Naive thymus-derived CD4-positive, alpha-beta T cell (primary cell): ENCODE measurements at regions not wholly inside any gene's neighbourhood (a gene's known extent, or its start where the extent isn't known, plus 50 kb on each side); places are given as distances from the start of the nearest gene placed in this dataset.

Source experiments
- ATAC-seq: fragments of 150-1000 bp; cut with Tn5 transposase; 2 replicates; pipeline ENCODE4 v1.10.0; 2021; ENCODE audit warnings: mild to moderate bottlenecking, moderate library complexity
- CTCF ChIA-PET: fragments of 350-600 bp; sonication (Branson Sonifier 250); formaldehyde crosslinking; loops from one replicate; lab custom pipeline; 2021; ENCODE audit warnings: antibody characterized with exemption; lab: Charles Lee
- POLR2A ChIA-PET: fragments of 350-600 bp; sonication (Branson Sonifier 250); formaldehyde crosslinking; loops from one replicate; lab custom pipeline; 2021; ENCODE audit warnings: antibody characterized with exemption, inconsistent platforms; lab: Charles Lee
- DNase-seq, 9 donors: peaks; one replicate each; pipeline versions ENCODE4 v3.0.0 to v3.0.0-alpha.2; 2020 to 2022; ENCODE audit warnings: mixed read lengths in 1 of 9
- H3K27ac ChIP-seq: one replicate; pipeline ENCODE4 v1.7.0; 2013; ENCODE audit warnings: mild to moderate bottlenecking, low read depth, low read length, moderate library complexity
- H3K27me3 ChIP-seq, 2 donors: one replicate each; pipeline ENCODE4 v1.7.0; 2013; ENCODE audit warnings: low read length in 2 of 2, mild to moderate bottlenecking in 2 of 2, moderate library complexity in 2 of 2; ENCODE audit not compliant: control insufficient read depth in 2 of 2, insufficient read depth in 2 of 2
- H3K36me3 ChIP-seq, 3 experiments: 1 replicate in 2 of 3; 2 replicates in 1 of 3; pipeline ENCODE4 v1.7.0; 2013; ENCODE audit warnings: low read length in 3 of 3, mild to moderate bottlenecking in 3 of 3, moderate library complexity in 1 of 3; ENCODE audit not compliant: insufficient read depth in 3 of 3, control insufficient read depth in 2 of 3
- H3K4me1 ChIP-seq, 2 donors: one replicate each; pipeline ENCODE4 v1.7.0; 2013; ENCODE audit warnings: low read length in 2 of 2, mild to moderate bottlenecking in 2 of 2, moderate library complexity in 1 of 2; ENCODE audit not compliant: control insufficient read depth in 2 of 2, insufficient read depth in 2 of 2
- H3K4me3 ChIP-seq: 2 replicates; pipeline ENCODE4 v1.7.0; 2013; ENCODE audit warnings: mild to moderate bottlenecking, low read length
- H3K9me3 ChIP-seq, 3 experiments: 1 replicate in 2 of 3; 2 replicates in 1 of 3; pipeline ENCODE4 v1.7.0; 2013; ENCODE audit warnings: low read length in 3 of 3; ENCODE audit not compliant: control insufficient read depth in 2 of 3
- H3K27ac Mint-ChIP-seq, 9 donors: one replicate each; pipeline ENCODE4 v1.8.0; 2020 to 2022; ENCODE audit warnings: mixed read lengths in 9 of 9, mild to moderate bottlenecking in 8 of 9, moderate library complexity in 5 of 9, inconsistent platforms in 2 of 9
- H3K27me3 Mint-ChIP-seq, 5 donors: one replicate each; pipeline ENCODE4 v1.8.0; 2021 to 2022; ENCODE audit warnings: mixed read lengths in 5 of 5, mild to moderate bottlenecking in 1 of 5
- H3K36me3 Mint-ChIP-seq, 5 donors: one replicate each; pipeline ENCODE4 v1.8.0; 2020 to 2022; ENCODE audit warnings: mixed read lengths in 5 of 5, mild to moderate bottlenecking in 3 of 5, inconsistent platforms in 1 of 5
- H3K4me1 Mint-ChIP-seq, 7 donors: one replicate each; pipeline ENCODE4 v1.8.0; 2020 to 2022; ENCODE audit warnings: mixed read lengths in 7 of 7, mild to moderate bottlenecking in 3 of 7, inconsistent platforms in 1 of 7
- H3K4me3 Mint-ChIP-seq, 10 donors: one replicate each; pipeline ENCODE4 v1.8.0; 2020 to 2022; ENCODE audit warnings: mild to moderate bottlenecking in 10 of 10, mixed read lengths in 10 of 10, moderate library complexity in 6 of 10, inconsistent platforms in 2 of 10
- H3K9me3 Mint-ChIP-seq, 11 donors: one replicate each; pipeline ENCODE4 v1.8.0; 2020 to 2022; ENCODE audit warnings: mixed read lengths in 11 of 11, mild to moderate bottlenecking in 4 of 11, inconsistent platforms in 1 of 11, moderate library complexity in 1 of 11
- intact Hi-C, 2 donors: fragments of 100-400 bp; cut with micrococcal nuclease; formaldehyde crosslinking; loops; one replicate each; pipeline ENCODE4 v1.15.1; 2023

DNA sequence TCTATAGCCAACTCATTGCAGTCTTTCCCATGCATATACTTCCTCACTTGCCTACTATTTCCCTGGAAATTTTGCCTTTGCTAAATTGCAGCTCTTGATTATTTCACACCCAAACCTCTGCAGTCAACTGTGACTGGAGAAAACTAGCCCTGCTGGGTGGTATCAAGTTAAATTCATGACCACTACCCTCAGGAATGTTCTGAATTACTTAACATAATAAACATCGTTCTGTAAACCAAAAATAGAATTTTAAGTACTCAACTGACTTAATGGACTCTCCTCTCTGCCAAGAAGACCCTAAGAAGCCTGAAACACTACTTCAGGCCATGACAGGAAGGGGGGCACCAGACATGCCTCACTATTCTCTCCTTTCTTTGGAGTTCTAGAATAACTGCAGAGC lies 1278.0 kb upstream of the GBE1 start:
- no peaks in the 10 kb centered on the region for H3K36me3 Mint-ChIP-seq
- no peak overlapping the region for H3K4me3 Mint-ChIP-seq
- Histone ChIP-seq H3K27me3 (no peaks in the 10 kb centered on the region), H3K9me3 (no peaks in the 10 kb centered on the region), H3K4me1 (no peaks in the 10 kb centered on the region), H3K4me3 (no peak overlapping the region), H3K36me3 (no peaks in the 10 kb centered on the region), H3K27ac (no peak overlapping the region)
- intact Hi-C loops, result no loop called here
- no peak for ATAC-seq
- no peak for DNase-seq
- POLR2A ChIA-PET, result no interaction called here
- CTCF ChIA-PET, result no interaction called here
- H3K4me1 Mint-ChIP-seq, result no peaks in the 10 kb centered on the region
- no peaks in the 10 kb centered on the region for H3K27me3 Mint-ChIP-seq
- H3K9me3 Mint-ChIP-seq, result peaks cover 0 to 12% (median 5%) of the 10 kb centered on the region in 11 donors
- no peak overlapping the region for H3K27ac Mint-ChIP-seq

GRCh38 chr3:83035704-83036010 lies 1274.2 kb upstream of the GBE1 start:
- POLR2A ChIA-PET, result no interaction called here
- Histone ChIP-seq H3K9me3 (no peaks in the 10 kb centered on the region), H3K27me3 (no peaks in the 10 kb centered on the region), H3K4me1 (no peaks in the 10 kb centered on the region), H3K27ac (no peak overlapping the region), H3K36me3 (no peaks in the 10 kb centered on the region), H3K4me3 (no peak overlapping the region)
- Mint-ChIP-seq H3K9me3 (peaks cover 0 to 12% (median 5%) of the 10 kb centered on the region in 11 donors), H3K36me3 (no peaks in the 10 kb centered on the region), H3K4me1 (peaks cover 0 to 2% (median 0%) of the 10 kb centered on the region in 7 donors), H3K27ac (no peak overlapping the region), H3K27me3 (no peaks in the 10 kb centered on the region), H3K4me3 (no peak overlapping the region)
- DNase-seq (no peak), ATAC-seq (no peak)
- intact Hi-C loops, result no loop called here
- CTCF ChIA-PET, result no interaction called here

GRCh38 chr3:83034806-83035703 lies 1273.6 kb upstream of the GBE1 start:
- no peak overlapping the region for H3K4me3 ChIP-seq
- intact Hi-C loops, result no loop called here
- ChIA-PET POLR2A (no interaction called here), CTCF (no interaction called here)
- H3K27ac ChIP-seq, result no peak overlapping the region
- DNase-seq (no peak), ATAC-seq (no peak)
- no peaks in the 10 kb centered on the region for H3K4me1 ChIP-seq
- Mint-ChIP-seq H3K27ac (no peak overlapping the region), H3K27me3 (no peaks in the 10 kb centered on the region), H3K4me3 (no peak overlapping the region), H3K36me3 (no peaks in the 10 kb centered on the region), H3K9me3 (peaks cover 0 to 12% (median 5%) of the 10 kb centered on the region in 11 donors), H3K4me1 (peaks cover 0 to 2% (median 0%) of the 10 kb centered on the region in 7 donors)
- no peaks in the 10 kb centered on the region for H3K27me3 ChIP-seq
- H3K9me3 ChIP-seq, result no peaks in the 10 kb centered on the region
- no peaks in the 10 kb centered on the region for H3K36me3 ChIP-seq

- no peaks in the 10 kb centered on the region for H3K36me3 Mint-ChIP-seq
- ATAC-seq (no peak), DNase-seq (no peak)
- POLR2A ChIA-PET, result no interaction called here
- no peak overlapping the region for H3K27ac ChIP-seq
- peaks cover 0 to 2% (median 0%) of the 10 kb centered on the region in 7 donors for H3K4me1 Mint-ChIP-seq
- no peak overlapping the region for H3K4me3 Mint-ChIP-seq
- intact Hi-C loops, result no loop called here
- peaks cover 0 to 20% (median 4%) of the 10 kb centered on the region in 11 donors for H3K9me3 Mint-ChIP-seq
- H3K4me3 ChIP-seq, result no peak overlapping the region
- H3K9me3 ChIP-seq, result no peaks in the 10 kb centered on the region
- no peaks in the 10 kb centered on the region for H3K4me1 ChIP-seq
- no peaks in the 10 kb centered on the region for H3K27me3 ChIP-seq
- H3K27me3 Mint-ChIP-seq, result no peaks in the 10 kb centered on the region
- CTCF ChIA-PET, result no interaction called here
- no peaks in the 10 kb centered on the region for H3K36me3 ChIP-seq
- H3K27ac Mint-ChIP-seq, result no peak overlapping the region
These were observed 1271.7 kb upstream of the GBE1 start for GRCh38 chr3:83033133-83033532.

DNA sequence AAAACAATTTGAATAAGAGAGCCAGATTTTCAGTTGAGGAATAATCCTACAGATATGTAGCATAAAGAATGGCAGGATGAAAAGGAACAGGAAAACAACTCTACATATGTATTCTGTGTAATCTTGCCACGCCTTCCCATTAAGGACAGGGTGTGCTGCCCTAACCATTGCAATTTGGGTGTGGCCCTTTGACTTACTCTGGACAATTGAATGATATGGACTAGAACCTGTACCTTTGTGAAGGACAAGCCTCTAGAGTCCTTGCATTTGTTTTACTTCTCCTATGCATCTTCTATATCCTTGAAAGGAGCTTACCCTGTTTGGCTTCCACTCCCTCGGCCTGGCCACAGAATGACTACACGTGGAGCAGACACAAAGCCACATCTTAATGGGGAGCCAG lies 1261.6 kb upstream of the GBE1 start:
- Mint-ChIP-seq H3K36me3 (no peaks in the 10 kb centered on the region), H3K27ac (no peak overlapping the region), H3K4me3 (no peak overlapping the region), H3K4me1 (no peaks in the 10 kb centered on the region), H3K27me3 (no peaks in the 10 kb centered on the region), H3K9me3 (peaks cover 0 to 10% (median 4%) of the 10 kb centered on the region in 11 donors)
- POLR2A ChIA-PET, result no interaction called here
- Histone ChIP-seq H3K4me1 (no peaks in the 10 kb centered on the region), H3K27ac (no peak overlapping the region), H3K9me3 (no peaks in the 10 kb centered on the region), H3K4me3 (no peak overlapping the region), H3K36me3 (no peaks in the 10 kb centered on the region), H3K27me3 (no peaks in the 10 kb centered on the region)
- CTCF ChIA-PET, result no interaction called here
- ATAC-seq (no peak), DNase-seq (no peak)
- intact Hi-C loops, result no loop called here

- Histone ChIP-seq H3K27ac (no peak overlapping the region), H3K4me1 (no peaks in the 10 kb centered on the region), H3K27me3 (no peaks in the 10 kb centered on the region), H3K9me3 (no peaks in the 10 kb centered on the region), H3K4me3 (no peak overlapping the region), H3K36me3 (no peaks in the 10 kb centered on the region)
- peaks cover 0 to 5% (median 0%) of the 10 kb centered on the region in 11 donors for H3K9me3 Mint-ChIP-seq
- ATAC-seq, result no peak
- no peak overlapping the region for H3K27ac Mint-ChIP-seq
- H3K4me1 Mint-ChIP-seq, result no peaks in the 10 kb centered on the region
- H3K36me3 Mint-ChIP-seq, result no peaks in the 10 kb centered on the region
- H3K4me3 Mint-ChIP-seq, result no peak overlapping the region
- POLR2A ChIA-PET, result no interaction called here
- DNase-seq, result no peak
- H3K27me3 Mint-ChIP-seq, result no peaks in the 10 kb centered on the region
- CTCF ChIA-PET, result no interaction called here
- intact Hi-C loops, result no loop called here
These were observed 1250.0 kb upstream of the GBE1 start for GRCh38 chr3:83011481-83011880.

DNA sequence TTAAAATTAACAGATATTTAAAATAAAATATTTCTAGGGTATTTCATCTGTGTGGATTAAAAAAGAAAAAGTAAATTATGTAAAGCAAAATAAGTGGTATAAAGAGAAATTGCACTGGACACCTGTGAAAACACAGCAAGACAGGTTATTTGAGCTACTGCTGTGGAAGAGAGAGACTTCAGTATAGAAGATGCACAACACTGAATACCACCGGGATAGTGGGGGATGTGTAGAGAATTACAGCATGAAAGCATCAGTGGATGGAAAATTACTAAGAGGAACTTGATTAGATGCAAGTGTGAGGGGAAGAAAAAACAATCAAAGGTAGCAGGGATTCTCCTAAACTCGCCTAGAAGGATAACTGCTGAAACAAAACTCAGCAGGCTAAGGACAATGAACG lies 1242.5 kb upstream of the GBE1 start:
- H3K36me3 Mint-ChIP-seq, result no peaks in the 10 kb centered on the region
- no peak overlapping the region for H3K27ac ChIP-seq
- H3K27me3 ChIP-seq, result no peaks in the 10 kb centered on the region
- no peak for DNase-seq
- peaks cover 0 to 10% (median 4%) of the 10 kb centered on the region in 11 donors for H3K9me3 Mint-ChIP-seq
- H3K4me1 ChIP-seq, result no peaks in the 10 kb centered on the region
- no peak overlapping the region for H3K27ac Mint-ChIP-seq
- no peak overlapping the region for H3K4me3 ChIP-seq
- H3K4me1 Mint-ChIP-seq, result no peaks in the 10 kb centered on the region
- ChIA-PET POLR2A (no interaction called here), CTCF (no interaction called here)
- ATAC-seq, result no peak
- H3K4me3 Mint-ChIP-seq, result no peak overlapping the region
- H3K36me3 ChIP-seq, result no peaks in the 10 kb centered on the region
- no peaks in the 10 kb centered on the region for H3K27me3 Mint-ChIP-seq
- H3K9me3 ChIP-seq, result no peaks in the 10 kb centered on the region
- intact Hi-C loops, result no loop called here
